ENCODE measurements at regions not wholly inside any gene's neighbourhood (a gene's known extent, or its start where the extent isn't known, plus 50 kb on each side); places are given as distances from the start of the nearest gene placed in this dataset.

- Histone ChIP-seq H3K23ac (ENCODE audit: insufficient read length) (no peak overlapping the region), H3K14ac (ENCODE audit: insufficient read length) (no peak overlapping the region), H3K9me3 (ENCODE audit: insufficient read depth in 2 of 2, low read depth in 1 of 2, low read length in 1 of 2) (no peaks in the 10 kb centered on the region), H3K4me3 (ENCODE audit: extremely low read depth in 1 of 4, insufficient read depth in 2 of 4, low read depth in 3 of 4, low read length in 4 of 4) (no peak overlapping the region), H3K18ac (ENCODE audit: extremely low read depth, low read length) (no peak overlapping the region), H4K20me1 (replicated peaks in 1 of 2; ENCODE audit: control insufficient read depth in 1 of 2, insufficient read depth in 2 of 2, low read length in 2 of 2) (no peaks in the 10 kb centered on the region), H3K27ac (ENCODE audit: low read depth, low read length) (no peak overlapping the region), H2BK15ac (ENCODE audit: low read length) (no peak overlapping the region), H2AFZ (ENCODE audit: low read length) (no peak overlapping the region), H2BK20ac (ENCODE audit: low read length) (no peak overlapping the region), H2BK12ac (ENCODE audit: low read depth, low read length) (no peak overlapping the region), H3K79me2 (ENCODE audit: control insufficient read depth in 1 of 2, insufficient read depth in 2 of 2, low read length in 2 of 2) (no peaks in the 10 kb centered on the region), H3K4me1 (replicated peaks in 1 of 4; ENCODE audit: control insufficient read depth in 3 of 4, insufficient read depth in 4 of 4, low read length in 3 of 4) (no peaks in the 10 kb centered on the region), H4K5ac (ENCODE audit: insufficient read length, low read depth, low read length) (no peak overlapping the region), H3K23me2 (ENCODE audit: low read depth, low read length) (no peaks in the 10 kb centered on the region), H4K8ac (ENCODE audit: extremely low read depth, insufficient read depth, low read length) (no peak overlapping the region), H3K4ac (replicated peaks; ENCODE audit: insufficient read length, low read depth, low read length) (no peak overlapping the region), H3K4me2 (ENCODE audit: insufficient read depth in 1 of 2, low read depth in 2 of 2, low read length in 2 of 2) (no peak overlapping the region), H3K36me3 (ENCODE audit: control insufficient read depth in 2 of 4, insufficient read depth in 4 of 4, low read length in 3 of 4) (no peaks in the 10 kb centered on the region), H3K9ac (replicated peaks in 1 of 4; ENCODE audit: extremely low read depth in 1 of 4, low read depth in 3 of 4, low read length in 3 of 4) (no peak overlapping the region), H2BK5ac (ENCODE audit: low read depth, low read length) (no peak overlapping the region), H2AK5ac (ENCODE audit: low read depth, low read length) (no peak overlapping the region), H3K27me3 (replicated peaks in 1 of 4; ENCODE audit: control insufficient read depth in 3 of 4, extremely low read depth in 1 of 4, insufficient read depth in 3 of 4, low read length in 3 of 4) (no peaks in the 10 kb centered on the region), H3K79me1 (ENCODE audit: low read depth, low read length) (no peaks in the 10 kb centered on the region), H3K56ac (replicated peaks; ENCODE audit: insufficient read length, low read depth, low read length) (no peak overlapping the region), H2BK120ac (replicated peaks; ENCODE audit: low read depth, low read length) (no peak overlapping the region), H4K91ac (replicated peaks; ENCODE audit: insufficient read length, low read length) (no peak overlapping the region)
- 93% methylated on average over 3 of the region's 3 CpGs; no CpG with 5 or more reads in 1 of the 2 experiments for WGBS, 2 experiments (ENCODE audit: extremely low coverage in 1 of 2, insufficient coverage in 1 of 2, insufficient read length in 1 of 2, insufficient replicate concordance in 2 of 2, low coverage in 1 of 2, low lambda C conversion rate in 2 of 2, missing lambda C conversion rate in 1 of 2)
- DNase-seq (ENCODE audit: low read depth in 1 of 2, low spot score in 2 of 2) (no peak), FAIRE-seq (no peak)
- POLR2A ChIA-PET (ENCODE audit: partially characterized antibody) = interaction anchor here (0.6 kb wide), 1 partner anchor 17 kb away, joined by 3 read pairs; no protein-coding TSS in a partner anchor
- TF ChIP-seq CEBPB (IDR thresholded peaks at IDR 0.05; ENCODE audit: low read depth, low read length) = no peak
- TF ChIP-seq CHD2 (IDR thresholded peaks at IDR 0.05; ENCODE audit: low read length) = no peak
- no peak for TF ChIP-seq TCF12 (IDR thresholded peaks at IDR 0.05; ENCODE audit: low read depth, low read length)
- no peak for TF ChIP-seq SIN3A (conservative IDR thresholded peaks at IDR 0.05 in 1 of 2, IDR thresholded peaks at IDR 0.05 in 1 of 2; ENCODE audit: low read depth in 1 of 2, low read length in 2 of 2)
- TF ChIP-seq RFX5 (IDR thresholded peaks at IDR 0.05; ENCODE audit: borderline replicate concordance, low read depth, low read length) = no peak
- CTCF ChIA-PET (ENCODE audit: partially characterized antibody) = no interaction called here
These were observed 214.9 kb upstream of the IRX1 start for GRCh38 chr5:3380689-3381088.
